Suprapubic skin (tissue), 3 donors: ENCODE measurements at regions not wholly inside any gene's neighbourhood (a gene's known extent, or its start where the extent isn't known, plus 50 kb on each side); places are given as distances from the start of the nearest gene placed in this dataset.

Source experiments
- EP300 ChIP-seq: sonication (generic); formaldehyde crosslinking; IDR thresholded peaks from one replicate; pipeline ENCODE4 v1.6.1; 2017; ENCODE audit warnings: antibody characterized with exemption
- POLR2A ChIP-seq, 2 donors: fragments of 450-650 bp; IDR thresholded peaks; one replicate each; pipeline ENCODE4 v1.6.1; 2017; ENCODE audit warnings: antibody characterized with exemption in 2 of 2, mild to moderate bottlenecking in 2 of 2, moderate library complexity in 2 of 2
- TF ChIP-seq, protein P1 (sequence below), 2 donors: fragments of 200-600 bp in 1 of 2; fragments of 450-650 bp in 1 of 2; sonication (generic) in 1 of 2; IDR thresholded peaks; one replicate each; pipeline ENCODE4 v1.5.1; 2016 to 2019; ENCODE audit warnings: antibody characterized with exemption in 2 of 2, mild to moderate bottlenecking in 1 of 2, moderate library complexity in 1 of 2

GRCh38 chr22:49317369-49317768 lies 510.3 kb downstream of the BRD1 start:
- TF ChIP-seq, protein P1, sequence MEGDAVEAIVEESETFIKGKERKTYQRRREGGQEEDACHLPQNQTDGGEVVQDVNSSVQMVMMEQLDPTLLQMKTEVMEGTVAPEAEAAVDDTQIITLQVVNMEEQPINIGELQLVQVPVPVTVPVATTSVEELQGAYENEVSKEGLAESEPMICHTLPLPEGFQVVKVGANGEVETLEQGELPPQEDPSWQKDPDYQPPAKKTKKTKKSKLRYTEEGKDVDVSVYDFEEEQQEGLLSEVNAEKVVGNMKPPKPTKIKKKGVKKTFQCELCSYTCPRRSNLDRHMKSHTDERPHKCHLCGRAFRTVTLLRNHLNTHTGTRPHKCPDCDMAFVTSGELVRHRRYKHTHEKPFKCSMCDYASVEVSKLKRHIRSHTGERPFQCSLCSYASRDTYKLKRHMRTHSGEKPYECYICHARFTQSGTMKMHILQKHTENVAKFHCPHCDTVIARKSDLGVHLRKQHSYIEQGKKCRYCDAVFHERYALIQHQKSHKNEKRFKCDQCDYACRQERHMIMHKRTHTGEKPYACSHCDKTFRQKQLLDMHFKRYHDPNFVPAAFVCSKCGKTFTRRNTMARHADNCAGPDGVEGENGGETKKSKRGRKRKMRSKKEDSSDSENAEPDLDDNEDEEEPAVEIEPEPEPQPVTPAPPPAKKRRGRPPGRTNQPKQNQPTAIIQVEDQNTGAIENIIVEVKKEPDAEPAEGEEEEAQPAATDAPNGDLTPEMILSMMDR (IDR thresholded peaks at IDR 0.05) = no peak
- TF ChIP-seq POLR2A (IDR thresholded peaks at IDR 0.05) (no peak), EP300 (no peak)
